IMR-90 (cell line): ENCODE measurements at regions not wholly inside any gene's neighbourhood (a gene's known extent, or its start where the extent isn't known, plus 50 kb on each side); places are given as distances from the start of the nearest gene placed in this dataset.
A peak's percentile ranks its signal among the peaks of the same experiment; 100 is the strongest.
"Not testable (repeated sequence)": the region's sequence is repeated elsewhere in the genome, so short reads cannot be mapped to it uniquely, and the experiment has no call there.

Experiments used
- ATAC-seq: fragments of 200-7000 bp; cut with Tn5 transposase; 2 replicates; pipeline ENCODE4 v1.9.1; 2020; ENCODE audit warnings: low read depth, mild to moderate bottlenecking, moderate library complexity
- BruUV-seq: library from RNA; stranded (reverse); fragments of 400-500 nt; replicated peaks from 2 replicates; lab custom pipeline; 2021; lab: Mats Ljungman, UMichigan
- CTCF ChIA-PET: fragments of 300-600 bp; formaldehyde crosslinking; extraction: SDS; loops from one replicate; lab custom pipeline; 2021; ENCODE audit warnings: antibody characterized with exemption; lab: Yijun Ruan, JAX
- POLR2A ChIA-PET: fragments of 300-600 bp; sonication (Branson Sonifier 250); formaldehyde crosslinking; loops from one replicate; lab custom pipeline; 2022; ENCODE audit warnings: antibody characterized with exemption; ENCODE audit not compliant: unreplicated experiment; lab: Charles Lee
- DNase-seq: peaks from one replicate; pipeline ENCODE4 v3.0.0; 2013
- H2AFZ ChIP-seq: replicated peaks from 2 replicates; pipeline ENCODE3; 2013; ENCODE audit warnings: low read length, mild to moderate bottlenecking; ENCODE audit not compliant: poor library complexity
- H2AK5ac ChIP-seq: 2 replicates; pipeline ENCODE4 v1.6.1; 2013; ENCODE audit warnings: low read depth, low read length, inconsistent platforms
- H2AK9ac ChIP-seq: replicated peaks from 2 replicates; pipeline ENCODE3; 2013; ENCODE audit warnings: mild to moderate bottlenecking, low read depth, low read length, moderate library complexity; ENCODE audit not compliant: poor library complexity
- H2BK120ac ChIP-seq: 2 replicates; pipeline ENCODE4 v1.6.1; 2013; ENCODE audit warnings: low read depth, low read length, inconsistent platforms
- H2BK15ac ChIP-seq: 3 replicates; pipeline ENCODE4 v1.6.1; 2013; ENCODE audit warnings: low read depth, low read length, inconsistent platforms
- H2BK20ac ChIP-seq: 2 replicates; pipeline ENCODE4 v1.6.1; 2013; ENCODE audit warnings: low read depth, mild to moderate bottlenecking, inconsistent platforms, low read length, moderate library complexity
- H2BK5ac ChIP-seq: 2 replicates; pipeline ENCODE4 v1.6.1; 2013; ENCODE audit warnings: mild to moderate bottlenecking, low read depth, low read length, inconsistent platforms; ENCODE audit not compliant: poor library complexity, severe bottlenecking
- H3K14ac ChIP-seq: replicated peaks from 2 replicates; pipeline ENCODE4 v1.6.1; 2013; ENCODE audit warnings: low read depth, low read length, inconsistent platforms
- H3K18ac ChIP-seq: 2 replicates; pipeline ENCODE4 v1.6.1; 2013; ENCODE audit warnings: low read depth, low read length, control low read depth
- H3K23ac ChIP-seq: 2 replicates; pipeline ENCODE4 v1.6.1; 2013; ENCODE audit warnings: low read depth, low read length, inconsistent platforms
- H3K27ac ChIP-seq: 2 replicates; pipeline ENCODE4 v1.5.1; 2013; ENCODE audit warnings: mild to moderate bottlenecking, control low read depth, low read length; ENCODE audit not compliant: insufficient read depth
- H3K27me3 ChIP-seq: 2 replicates; pipeline ENCODE4 v1.6.1; 2013; ENCODE audit warnings: low read length; ENCODE audit not compliant: control insufficient read depth, insufficient read depth
- H3K36me3 ChIP-seq: 2 replicates; pipeline ENCODE4 v1.6.1; 2013; ENCODE audit warnings: low read length, mixed read lengths; ENCODE audit not compliant: control insufficient read depth, insufficient read depth
- H3K4ac ChIP-seq: 2 replicates; pipeline ENCODE4 v1.6.1; 2013; ENCODE audit warnings: low read depth, low read length, inconsistent platforms
- H3K4me1 ChIP-seq: 2 replicates; pipeline ENCODE4 v1.6.1; 2013; ENCODE audit warnings: low read length, mixed read lengths; ENCODE audit not compliant: control insufficient read depth, insufficient read depth
- H3K4me2 ChIP-seq: 2 replicates; pipeline ENCODE4 v1.6.1; 2013; ENCODE audit warnings: low read depth, mild to moderate bottlenecking, control low read depth, low read length, moderate library complexity
- H3K4me3 ChIP-seq: 2 replicates; pipeline ENCODE4 v1.5.1; 2013; ENCODE audit warnings: low read depth, mild to moderate bottlenecking, control low read depth, low read length, moderate library complexity; ENCODE audit not compliant: insufficient read depth
- H3K56ac ChIP-seq: 2 replicates; pipeline ENCODE4 v1.6.1; 2013; ENCODE audit warnings: low read length, inconsistent platforms; ENCODE audit not compliant: insufficient read depth; ENCODE audit errors: extremely low read depth
- H3K79me1 ChIP-seq, 2 experiments: 2 replicates each; pipeline ENCODE4 v1.6.1; 2013; ENCODE audit warnings: low read length in 2 of 2, inconsistent platforms in 1 of 2, low read depth in 1 of 2
- H3K9ac ChIP-seq: 2 replicates; pipeline ENCODE4 v1.6.1; 2013; ENCODE audit warnings: low read depth, low read length, control low read depth
- H3K9me1 ChIP-seq: 2 replicates; pipeline ENCODE4 v1.6.1; 2013; ENCODE audit warnings: low read length, inconsistent platforms; ENCODE audit not compliant: insufficient read depth
- H3K9me3 ChIP-seq: 2 replicates; pipeline ENCODE4 v1.6.1; 2013; ENCODE audit warnings: low read length; ENCODE audit not compliant: control insufficient read depth, insufficient read depth
- H4K20me1 ChIP-seq: 2 replicates; pipeline ENCODE4 v1.6.1; 2013; ENCODE audit warnings: low read length, inconsistent platforms; ENCODE audit not compliant: insufficient read depth
- H4K5ac ChIP-seq: 2 replicates; pipeline ENCODE4 v1.6.1; 2013; ENCODE audit warnings: mild to moderate bottlenecking, low read depth, low read length, control low read depth
- H4K8ac ChIP-seq, 2 experiments: 2 replicates each; pipeline ENCODE4 v1.6.1; 2013; ENCODE audit warnings: low read depth in 2 of 2, low read length in 2 of 2, control low read depth in 1 of 2, inconsistent platforms in 1 of 2
- H4K91ac ChIP-seq: 2 replicates; pipeline ENCODE4 v1.6.1; 2013; ENCODE audit warnings: low read depth, low read length, inconsistent platforms; ENCODE audit not compliant: insufficient read depth
- WGBS, 2 experiments: methylation state at CpG; one replicate each; pipeline versions ENCODE4 v1.1.5 to v1.1.7; 2013; ENCODE audit warnings: missing lambda C conversion rate in 2 of 2; ENCODE audit not compliant: insufficient read length in 1 of 2; ENCODE audit errors: extremely low coverage in 2 of 2; 5-methylcytosine and 5-hydroxymethylcytosine counted together
- dilution Hi-C: fragments of 300-500 bp; cut with HindIII; formaldehyde crosslinking; loops from one replicate; pipeline ENCODE4 v1.14.3; 2018; ENCODE audit warnings: low sequenced_read_pairs; ENCODE audit not compliant: unreplicated experiment
- in situ Hi-C: fragments of 300-500 bp; cut with MboI; formaldehyde crosslinking; loops from 3 replicates; pipeline ENCODE4 v1.14.3; 2019; ENCODE audit warnings: low sequenced_read_pairs, inconsistent platforms, mixed read lengths
- intact Hi-C: fragments of 100-400 bp; cut with micrococcal nuclease; formaldehyde crosslinking; loops from 2 replicates; pipeline ENCODE4 v1.10.0; 2022

DNA sequence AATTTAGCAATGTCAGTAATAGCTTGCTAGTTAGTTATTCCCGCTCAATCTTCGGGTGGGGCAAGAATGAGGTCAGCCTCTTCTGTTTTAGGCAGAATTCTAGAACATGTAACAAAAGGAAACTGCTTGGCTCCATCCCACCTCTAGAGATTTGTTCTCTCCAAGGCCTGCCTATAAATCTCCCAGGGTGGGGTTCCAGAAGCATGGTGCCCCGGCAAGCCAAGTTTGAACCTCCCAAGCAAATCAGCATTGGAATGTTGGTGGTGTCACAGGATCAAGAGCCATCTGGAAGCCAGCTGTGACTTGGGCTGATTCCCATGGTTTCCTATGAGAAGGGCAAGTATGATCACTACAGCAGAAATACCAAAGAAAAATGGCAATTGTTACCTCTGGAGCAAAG is 79.8 kb upstream of the SMURF2 start:
- H3K9ac ChIP-seq, H3K27me3 ChIP-seq, H3K9me3 ChIP-seq, H3K4me3 ChIP-seq, dilution Hi-C loops, intact Hi-C loops, H3K36me3 ChIP-seq, H3K56ac ChIP-seq, BruUV-seq, in situ Hi-C loops, H3K4me2 ChIP-seq, H4K20me1 ChIP-seq: not testable (repeated sequence)
- Histone ChIP-seq H3K14ac (peak overlapping the region; percentile 89), H2BK5ac (peak overlapping the region; percentile 78), H3K79me1 (peaks cover 7 to 32% of the 10 kb centered on the region in 2 experiments; a peak in 3 of 4 replicates), H4K91ac (peak overlapping the region; percentile 79), H3K18ac (peak overlapping the region; percentile 93), H2BK20ac (peak overlapping the region; percentile 72), H4K8ac (peak overlapping the region; percentile 73 to 78), H2AK9ac (peak overlapping the region; percentile 73), H3K27ac (peak overlapping the region; percentile 78), H3K4me1 (peaks cover 26% of the 10 kb centered on the region), H3K9me1 (peaks cover 14% of the 10 kb centered on the region), H3K4ac (peak overlapping the region; percentile 79), H3K23ac (peak overlapping the region; percentile 41; the same call in 1 of the 2 replicates), H2BK15ac (peak overlapping the region; percentile 87; the same call in 2 of the 3 replicates), H2BK120ac (peak overlapping the region; percentile 90), H2AK5ac (peak overlapping the region; percentile 57), H4K5ac (peak overlapping the region; percentile 98), H2AFZ (peak overlapping the region; percentile 53)
- ATAC-seq (peak; percentile 5), DNase-seq (peak; percentile 81)
- ChIA-PET POLR2A (interaction anchor here (0.9 kb wide), 1 partner anchor 236 kb away, joined by 3 read pairs; the partner anchor contains the start of gene DDX5), CTCF (interaction anchor here (0.6 kb wide), 1 partner anchor 353 kb away, joined by 3 read pairs; no protein-coding TSS in a partner anchor)
- WGBS, 2 experiments, result no CpG with 5 or more reads among the region's 3 CpGs
